Neural progenitor cell (in vitro differentiated cells): ENCODE measurements at regions not wholly inside any gene's neighbourhood (a gene's known extent, or its start where the extent isn't known, plus 50 kb on each side); places are given as distances from the start of the nearest gene placed in this dataset.

Experiments
- CTCF ChIP-seq: fragments of 200-600 bp; sonication (generic); IDR thresholded peaks from 2 replicates; pipeline ENCODE4 v1.5.1; 2017; ENCODE audit warnings: antibody characterized with exemption, mild to moderate bottlenecking
- EZH2 ChIP-seq: fragments of 200-600 bp; sonication (generic); IDR thresholded peaks from 2 replicates; pipeline ENCODE4 v1.6.1; 2017; ENCODE audit warnings: antibody characterized with exemption, mild to moderate bottlenecking, moderate library complexity

- TF ChIP-seq CTCF = no peak
- no peak for TF ChIP-seq EZH2
These were observed 1280.8 kb downstream of the BRD1 start for GRCh38 chr22:48546653-48547424.
